H9 (cell line): ENCODE measurements at regions not wholly inside any gene's neighbourhood (a gene's known extent, or its start where the extent isn't known, plus 50 kb on each side); places are given as distances from the start of the nearest gene placed in this dataset.

Experiments used
- DNase-seq: peaks from one replicate; pipeline ENCODE4 v3.0.0-alpha.2; 2017
- H2AFZ ChIP-seq: one replicate; pipeline ENCODE4 v1.6.1; 2013; ENCODE audit warnings: mild to moderate bottlenecking, low read length, control low read depth, moderate library complexity
- H2AK5ac ChIP-seq: 2 replicates; pipeline ENCODE4 v1.6.1; 2013; ENCODE audit warnings: low read length, control low read depth, mixed read lengths; ENCODE audit not compliant: insufficient read length
- H2BK120ac ChIP-seq: one replicate; pipeline ENCODE4 v1.6.1; 2013; ENCODE audit warnings: low read depth, mild to moderate bottlenecking, low read length, control low read depth, inconsistent platforms; ENCODE audit not compliant: poor library complexity, severe bottlenecking
- H2BK12ac ChIP-seq: 2 replicates; pipeline ENCODE4 v1.6.1; 2013; ENCODE audit warnings: low read length, control low read depth, mixed read lengths, low read depth; ENCODE audit not compliant: insufficient read length
- H2BK15ac ChIP-seq: 2 replicates; pipeline ENCODE4 v1.6.1; 2013; ENCODE audit warnings: low read depth, low read length, control low read depth
- H2BK20ac ChIP-seq: one replicate; pipeline ENCODE4 v1.6.1; 2013; ENCODE audit warnings: low read depth, mild to moderate bottlenecking, low read length, control low read depth, inconsistent platforms; ENCODE audit not compliant: poor library complexity, severe bottlenecking
- H2BK5ac ChIP-seq: 2 replicates; pipeline ENCODE4 v1.6.1; 2013; ENCODE audit warnings: low read length, control low read depth, mixed read lengths; ENCODE audit not compliant: insufficient read length
- H3K14ac ChIP-seq: 2 replicates; pipeline ENCODE4 v1.6.1; 2013; ENCODE audit warnings: low read length, control low read depth; ENCODE audit not compliant: insufficient read depth
- H3K18ac ChIP-seq: 2 replicates; pipeline ENCODE4 v1.6.1; 2013; ENCODE audit warnings: low read depth, mild to moderate bottlenecking, mixed read lengths, low read length, control low read depth; ENCODE audit not compliant: insufficient read length
- H3K23ac ChIP-seq: 2 replicates; pipeline ENCODE4 v1.6.1; 2013; ENCODE audit warnings: low read length, control low read depth, mixed read lengths, low read depth; ENCODE audit not compliant: insufficient read length
- H3K23me2 ChIP-seq: 2 replicates; pipeline ENCODE4 v1.6.1; 2013; ENCODE audit warnings: low read depth, mild to moderate bottlenecking, mixed read lengths, low read length, control low read depth; ENCODE audit not compliant: insufficient read length, poor library complexity, severe bottlenecking
- H3K27ac ChIP-seq: 2 replicates; pipeline ENCODE4 v1.5.1; 2013; ENCODE audit warnings: low read length, control low read depth, mixed read lengths, low read depth; ENCODE audit not compliant: insufficient read length
- H3K27me3 ChIP-seq: 2 replicates; pipeline ENCODE4 v1.6.1; 2013; ENCODE audit warnings: low read length, control low read depth, inconsistent platforms; ENCODE audit not compliant: insufficient read depth
- H3K4ac ChIP-seq: 2 replicates; pipeline ENCODE4 v1.6.1; 2013; ENCODE audit warnings: low read depth, mild to moderate bottlenecking, control low read depth, inconsistent platforms, low read length, moderate library complexity
- H3K4me1 ChIP-seq: 2 replicates; pipeline ENCODE4 v1.6.1; 2013; ENCODE audit warnings: low read length, control low read depth, inconsistent platforms; ENCODE audit not compliant: insufficient read depth
- H3K4me2 ChIP-seq: 2 replicates; pipeline ENCODE4 v1.6.1; 2013; ENCODE audit warnings: low read length, control low read depth, mixed read lengths; ENCODE audit not compliant: insufficient read length, insufficient read depth
- H3K56ac ChIP-seq: 2 replicates; pipeline ENCODE4 v1.6.1; 2013; ENCODE audit warnings: low read depth, mild to moderate bottlenecking, mixed read lengths, low read length, control low read depth; ENCODE audit not compliant: insufficient read length
- H3K79me1 ChIP-seq: 2 replicates; pipeline ENCODE4 v1.6.1; 2013; ENCODE audit warnings: low read depth, mild to moderate bottlenecking, moderate library complexity, low read length, control low read depth, inconsistent platforms; ENCODE audit not compliant: insufficient read depth, poor library complexity, severe bottlenecking
- H3K79me2 ChIP-seq: 2 replicates; pipeline ENCODE4 v1.6.1; 2013; ENCODE audit warnings: low read length, control low read depth, inconsistent platforms; ENCODE audit not compliant: insufficient read depth
- H3K9ac ChIP-seq: 2 replicates; pipeline ENCODE4 v1.6.1; 2013; ENCODE audit warnings: low read length, control low read depth, mixed read lengths; ENCODE audit not compliant: insufficient read length; ENCODE audit errors: extremely low read depth
- H3K9me3 ChIP-seq: one replicate; pipeline ENCODE4 v1.6.1; 2013; ENCODE audit warnings: low read depth, low read length, inconsistent platforms; ENCODE audit not compliant: control insufficient read depth
- H3T11ph ChIP-seq: one replicate; pipeline ENCODE4 v1.6.1; 2013; ENCODE audit warnings: mild to moderate bottlenecking, low read length, control low read depth, inconsistent platforms
- H4K20me1 ChIP-seq: one replicate; pipeline ENCODE4 v1.6.1; 2013; ENCODE audit not compliant: control insufficient read depth, insufficient read length, insufficient read depth
- H4K5ac ChIP-seq: 2 replicates; pipeline ENCODE4 v1.6.1; 2013; ENCODE audit warnings: low read depth, mild to moderate bottlenecking, mixed read lengths, low read length, control low read depth; ENCODE audit not compliant: insufficient read length
- H4K8ac ChIP-seq: replicated peaks from 2 replicates; pipeline ENCODE4 v1.6.1; 2013; ENCODE audit warnings: low read length, control low read depth, mixed read lengths, low read depth; ENCODE audit not compliant: insufficient read length
- H4K91ac ChIP-seq: 2 replicates; pipeline ENCODE4 v1.6.1; 2013; ENCODE audit warnings: low read depth, mild to moderate bottlenecking, moderate library complexity, mixed read lengths, low read length, control low read depth; ENCODE audit not compliant: insufficient read length
- H3K27ac Mint-ChIP-seq, 3 experiments: 2 replicates in 2 of 3; 3 replicates in 1 of 3; pipeline ENCODE4 v1.8.0; 2020 to 2021; ENCODE audit warnings: mixed read lengths in 3 of 3, mild to moderate bottlenecking in 1 of 3, moderate library complexity in 1 of 3
- H3K27me3 Mint-ChIP-seq: 2 replicates; pipeline ENCODE4 v1.8.0; 2021; ENCODE audit warnings: low read depth, mild to moderate bottlenecking, moderate library complexity, mixed read lengths
- H3K36me3 Mint-ChIP-seq, 3 experiments: 2 replicates in 2 of 3; 3 replicates in 1 of 3; pipeline ENCODE4 v1.8.0; 2020 to 2021; ENCODE audit warnings: low read depth in 3 of 3, mixed read lengths in 3 of 3; ENCODE audit not compliant: insufficient read depth in 1 of 3
- H3K4me1 Mint-ChIP-seq, 2 experiments: 2 replicates each; pipeline ENCODE4 v1.8.0; 2020; ENCODE audit warnings: mixed read lengths in 2 of 2
- H3K4me3 Mint-ChIP-seq, 2 experiments: 2 replicates in 1 of 2; 3 replicates in 1 of 2; pipeline ENCODE4 v1.8.0; 2020 to 2021; ENCODE audit warnings: mild to moderate bottlenecking in 2 of 2, mixed read lengths in 2 of 2, moderate library complexity in 1 of 2
- H3K9me3 Mint-ChIP-seq, 2 experiments: 2 replicates in 1 of 2; 3 replicates in 1 of 2; pipeline ENCODE4 v1.8.0; 2020; ENCODE audit warnings: mild to moderate bottlenecking in 2 of 2, mixed read lengths in 2 of 2, moderate library complexity in 1 of 2
- CTCF ChIP-seq: fragments of 200-600 bp; sonication (generic); conservative IDR thresholded peaks from 3 replicates; pipeline ENCODE4 v1.8.0; 2021; ENCODE audit warnings: antibody characterized with exemption, mild to moderate bottlenecking
- WGBS: extraction: QIAGEN DNeasy Blood & Tissue Kit; methylation state at CpG from one replicate; pipeline ENCODE4 v1.1.7; 2013; ENCODE audit warnings: missing lambda C conversion rate, low lambda C conversion rate, mixed read lengths; ENCODE audit not compliant: insufficient read length; ENCODE audit errors: extremely low coverage; 5-methylcytosine and 5-hydroxymethylcytosine counted together

GRCh38 chr12:89259821-89260220 is 92.5 kb downstream of the DUSP6 start:
- Histone ChIP-seq H4K8ac (no peak overlapping the region), H2BK120ac (no peak overlapping the region), H4K20me1 (no peaks in the 10 kb centered on the region), H3K9me3 (no peaks in the 10 kb centered on the region), H3K23ac (no peak overlapping the region), H3K79me2 (no peaks in the 10 kb centered on the region), H4K91ac (no peak overlapping the region), H2BK5ac (no peak overlapping the region), H3K4me1 (no peaks in the 10 kb centered on the region), H2AFZ (no peak overlapping the region), H3K79me1 (no peaks in the 10 kb centered on the region), H2BK20ac (no peak overlapping the region), H3K23me2 (no peaks in the 10 kb centered on the region), H3K56ac (no peak overlapping the region), H3K4me2 (no peak overlapping the region), H3K14ac (no peak overlapping the region), H3T11ph (no peak overlapping the region), H2BK15ac (no peak overlapping the region), H3K9ac (no peak overlapping the region), H3K27me3 (no peaks in the 10 kb centered on the region), H3K18ac (no peak overlapping the region), H2AK5ac (no peak overlapping the region), H4K5ac (no peak overlapping the region), H3K4ac (no peak overlapping the region), H2BK12ac (no peak overlapping the region), H3K27ac (no peak overlapping the region)
- H3K9me3 Mint-ChIP-seq: peaks cover 5 to 7% of the 10 kb centered on the region in 2 experiments; a peak in 2 of 5 replicates
- no CpG with 5 or more reads among the region's 3 CpGs for WGBS
- no peak overlapping the region for H3K27ac Mint-ChIP-seq
- no peak overlapping the region for H3K4me3 Mint-ChIP-seq
- peaks cover 7 to 13% of the 10 kb centered on the region in 2 experiments for H3K4me1 Mint-ChIP-seq
- H3K27me3 Mint-ChIP-seq: peaks cover 2% of the 10 kb centered on the region; the same call in 1 of the 2 replicates
- TF ChIP-seq CTCF: no peak
- H3K36me3 Mint-ChIP-seq: peaks cover 0 to 2% (median 0%) of the 10 kb centered on the region in 3 experiments; a peak in 2 of 7 replicates
- no peak for DNase-seq
